Right lobe of liver (tissue), 4 donors: ENCODE measurements at regions not wholly inside any gene's neighbourhood (a gene's known extent, or its start where the extent isn't known, plus 50 kb on each side); places are given as distances from the start of the nearest gene placed in this dataset.

Source experiments
- POLR2A ChIP-seq: fragments of 450-650 bp; IDR thresholded peaks from one replicate; pipeline ENCODE4 v1.6.1; 2017; ENCODE audit warnings: antibody characterized with exemption, mild to moderate bottlenecking
- TF ChIP-seq, protein P1 (sequence below), 4 donors: fragments of 200-600 bp in 3 of 4; fragments of 450-650 bp in 1 of 4; IDR thresholded peaks; one replicate each; pipeline versions ENCODE4 v1.5.1 to v1.8.0; 2016 to 2022; ENCODE audit warnings: antibody characterized with exemption in 4 of 4, mild to moderate bottlenecking in 2 of 4
- donor health status: DM: no; HTN: no; CAD: no.
- donor health status: DM: no; HTN: no; CAD: no.
- donor health status: DM: no; HTN: yes; CAD: no.

DNA sequence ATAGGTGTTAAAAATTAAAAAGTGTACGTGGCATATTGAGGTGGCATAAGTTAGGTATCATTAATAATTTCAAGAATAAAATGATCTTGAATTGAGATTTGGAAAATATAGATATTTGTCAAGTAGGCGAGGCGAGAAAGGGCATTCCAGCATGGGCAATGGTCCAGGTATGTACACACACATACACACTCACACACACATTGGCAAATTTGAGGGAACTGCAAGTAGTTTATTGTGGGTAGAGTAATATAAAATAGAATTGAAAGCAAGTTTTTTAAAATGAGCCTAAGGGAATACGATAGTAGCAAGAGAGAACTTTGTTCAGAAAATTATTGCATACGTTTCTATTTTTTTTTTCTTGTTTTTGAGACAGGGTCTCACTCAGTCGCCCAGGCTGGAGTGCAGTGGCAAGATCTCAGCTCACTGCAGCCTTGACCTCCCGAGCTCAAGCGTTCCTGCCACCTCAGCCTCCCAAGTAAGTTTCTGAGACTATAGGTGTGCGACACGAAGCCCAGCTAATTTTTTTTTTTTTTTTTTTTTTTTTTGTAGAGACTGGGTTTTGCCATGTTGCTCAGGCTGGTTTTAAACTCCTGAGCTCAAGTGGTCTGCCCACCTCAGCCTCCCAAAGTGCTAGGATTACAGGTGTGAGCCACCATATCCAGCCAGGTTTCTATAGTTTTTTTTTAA is 96.7 kb upstream of the SLC39A10 start:
- no peak for TF ChIP-seq POLR2A
- TF ChIP-seq, protein P1, sequence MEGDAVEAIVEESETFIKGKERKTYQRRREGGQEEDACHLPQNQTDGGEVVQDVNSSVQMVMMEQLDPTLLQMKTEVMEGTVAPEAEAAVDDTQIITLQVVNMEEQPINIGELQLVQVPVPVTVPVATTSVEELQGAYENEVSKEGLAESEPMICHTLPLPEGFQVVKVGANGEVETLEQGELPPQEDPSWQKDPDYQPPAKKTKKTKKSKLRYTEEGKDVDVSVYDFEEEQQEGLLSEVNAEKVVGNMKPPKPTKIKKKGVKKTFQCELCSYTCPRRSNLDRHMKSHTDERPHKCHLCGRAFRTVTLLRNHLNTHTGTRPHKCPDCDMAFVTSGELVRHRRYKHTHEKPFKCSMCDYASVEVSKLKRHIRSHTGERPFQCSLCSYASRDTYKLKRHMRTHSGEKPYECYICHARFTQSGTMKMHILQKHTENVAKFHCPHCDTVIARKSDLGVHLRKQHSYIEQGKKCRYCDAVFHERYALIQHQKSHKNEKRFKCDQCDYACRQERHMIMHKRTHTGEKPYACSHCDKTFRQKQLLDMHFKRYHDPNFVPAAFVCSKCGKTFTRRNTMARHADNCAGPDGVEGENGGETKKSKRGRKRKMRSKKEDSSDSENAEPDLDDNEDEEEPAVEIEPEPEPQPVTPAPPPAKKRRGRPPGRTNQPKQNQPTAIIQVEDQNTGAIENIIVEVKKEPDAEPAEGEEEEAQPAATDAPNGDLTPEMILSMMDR (IDR thresholded peaks at IDR 0.05): no peak
